Tibial nerve (tissue), 4 donors: ENCODE measurements at regions not wholly inside any gene's neighbourhood (a gene's known extent, or its start where the extent isn't known, plus 50 kb on each side); places are given as distances from the start of the nearest gene placed in this dataset.
A peak's percentile ranks its signal among the peaks of the same experiment; 100 is the strongest.

Source experiments
- DNase-seq, 2 donors: peaks; one replicate each; pipeline ENCODE4 v3.0.0-alpha.2; 2019; ENCODE audit warnings: low spot score in 2 of 2
- H3K27ac ChIP-seq, 4 donors: fragments of 200-600 bp; sonication (generic) in 3 of 4; one replicate each; pipeline ENCODE4 v1.5.1; 2017 to 2019; ENCODE audit warnings: mild to moderate bottlenecking in 1 of 4
- H3K27me3 ChIP-seq, 2 donors: fragments of 200-600 bp; sonication (generic) in 1 of 2; one replicate each; pipeline versions ENCODE4 v1.5.1 to v1.6.0; 2017 to 2019
- H3K36me3 ChIP-seq, 3 donors: fragments of 200-600 bp; sonication (generic); one replicate each; pipeline ENCODE4 v1.5.1; 2018 to 2019
- H3K4me1 ChIP-seq, 4 donors: fragments of 200-600 bp; sonication (generic) in 3 of 4; one replicate each; pipeline ENCODE4 v1.5.1; 2017 to 2019
- H3K4me3 ChIP-seq, 4 donors: fragments of 200-600 bp; sonication (generic) in 3 of 4; one replicate each; pipeline ENCODE4 v1.5.1; 2017 to 2019; ENCODE audit warnings: mild to moderate bottlenecking in 1 of 4, moderate library complexity in 1 of 4
- H3K9me3 ChIP-seq, 4 donors: fragments of 200-600 bp; sonication (generic) in 3 of 4; one replicate each; pipeline ENCODE4 v1.5.1; 2017 to 2019
- EP300 ChIP-seq, 2 donors: sonication (generic); formaldehyde crosslinking; IDR thresholded peaks; one replicate each; pipeline ENCODE4 v1.6.1; 2017; ENCODE audit warnings: antibody characterized with exemption in 2 of 2, mild to moderate bottlenecking in 1 of 2
- POLR2A ChIP-seq, 2 donors: fragments of 450-650 bp; IDR thresholded peaks; one replicate each; pipeline ENCODE4 v1.6.1; 2017; ENCODE audit warnings: antibody characterized with exemption in 2 of 2, mild to moderate bottlenecking in 2 of 2, moderate library complexity in 2 of 2
- WGBS, 2 donors: methylation state at CpG; one replicate each; pipeline ENCODE4 v1.1.5; 2018; 5-methylcytosine and 5-hydroxymethylcytosine counted together
- TF ChIP-seq, protein P1 (sequence below), 5 experiments: fragments of 200-600 bp in 3 of 5; fragments of 450-650 bp in 2 of 5; sonication (generic) in 3 of 5; IDR thresholded peaks; one replicate each; pipeline ENCODE4 v1.5.1; 2016 to 2019; ENCODE audit warnings: antibody characterized with exemption in 5 of 5, mild to moderate bottlenecking in 3 of 5, moderate library complexity in 2 of 5

DNA sequence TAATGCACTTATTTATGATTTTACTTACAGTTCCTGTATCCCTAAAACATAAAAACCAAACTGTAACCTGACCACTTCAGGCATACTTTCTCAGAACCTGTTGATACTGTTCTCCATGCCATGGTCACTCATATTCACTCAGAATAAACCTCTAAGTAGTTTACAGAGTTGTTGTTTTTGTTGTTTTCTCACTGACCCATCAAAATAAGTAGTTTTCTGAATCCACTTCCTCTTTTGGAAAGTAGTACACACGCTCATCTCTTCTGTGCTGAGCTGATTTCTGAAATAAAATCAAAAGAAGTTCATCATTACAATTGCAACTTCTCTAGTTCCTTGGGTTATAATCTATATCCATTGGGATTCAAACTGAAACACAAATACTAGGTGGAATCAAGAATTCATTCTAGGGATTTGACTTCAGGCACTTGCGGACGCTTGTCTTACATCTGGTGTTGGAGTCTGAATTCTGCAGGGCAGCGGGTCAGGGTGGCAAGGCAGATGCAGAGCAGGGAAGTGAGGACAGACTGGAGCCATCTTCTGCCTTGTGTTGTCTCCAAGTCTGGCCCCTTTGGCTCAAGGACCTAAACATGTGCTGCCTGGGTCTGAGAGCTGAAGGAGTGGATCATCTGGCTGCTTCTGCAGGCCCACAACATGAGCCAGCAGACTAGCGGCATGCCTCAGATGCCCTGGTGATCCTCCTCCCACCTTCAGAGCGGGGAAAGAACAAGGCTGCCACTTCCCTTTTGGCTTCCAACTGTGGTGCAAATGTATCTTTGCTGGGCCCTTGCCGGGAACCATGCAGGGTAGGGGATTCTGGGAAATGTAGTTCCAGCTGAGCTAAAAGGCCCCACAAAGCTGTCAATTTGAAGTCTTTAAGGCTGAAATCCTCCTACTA lies 167.9 kb upstream of the MYLIP start:
- H3K4me3 ChIP-seq: no peak overlapping the region
- no peak for TF ChIP-seq EP300 (IDR thresholded peaks at IDR 0.05)
- TF ChIP-seq, protein P1, sequence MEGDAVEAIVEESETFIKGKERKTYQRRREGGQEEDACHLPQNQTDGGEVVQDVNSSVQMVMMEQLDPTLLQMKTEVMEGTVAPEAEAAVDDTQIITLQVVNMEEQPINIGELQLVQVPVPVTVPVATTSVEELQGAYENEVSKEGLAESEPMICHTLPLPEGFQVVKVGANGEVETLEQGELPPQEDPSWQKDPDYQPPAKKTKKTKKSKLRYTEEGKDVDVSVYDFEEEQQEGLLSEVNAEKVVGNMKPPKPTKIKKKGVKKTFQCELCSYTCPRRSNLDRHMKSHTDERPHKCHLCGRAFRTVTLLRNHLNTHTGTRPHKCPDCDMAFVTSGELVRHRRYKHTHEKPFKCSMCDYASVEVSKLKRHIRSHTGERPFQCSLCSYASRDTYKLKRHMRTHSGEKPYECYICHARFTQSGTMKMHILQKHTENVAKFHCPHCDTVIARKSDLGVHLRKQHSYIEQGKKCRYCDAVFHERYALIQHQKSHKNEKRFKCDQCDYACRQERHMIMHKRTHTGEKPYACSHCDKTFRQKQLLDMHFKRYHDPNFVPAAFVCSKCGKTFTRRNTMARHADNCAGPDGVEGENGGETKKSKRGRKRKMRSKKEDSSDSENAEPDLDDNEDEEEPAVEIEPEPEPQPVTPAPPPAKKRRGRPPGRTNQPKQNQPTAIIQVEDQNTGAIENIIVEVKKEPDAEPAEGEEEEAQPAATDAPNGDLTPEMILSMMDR (IDR thresholded peaks at IDR 0.05): no peak
- TF ChIP-seq POLR2A (IDR thresholded peaks at IDR 0.05): no peak
- no peaks in the 10 kb centered on the region for H3K27me3 ChIP-seq
- no peaks in the 10 kb centered on the region for H3K9me3 ChIP-seq
- no peak for DNase-seq
- H3K27ac ChIP-seq: no peak overlapping the region
- H3K4me1 ChIP-seq: peaks cover 0 to 15% (median 0%) of the 10 kb centered on the region in 4 donors
- 69 to 72% methylated on average over 7 of the region's 7 CpGs for WGBS, 2 donors
- no peaks in the 10 kb centered on the region for H3K36me3 ChIP-seq

DNA sequence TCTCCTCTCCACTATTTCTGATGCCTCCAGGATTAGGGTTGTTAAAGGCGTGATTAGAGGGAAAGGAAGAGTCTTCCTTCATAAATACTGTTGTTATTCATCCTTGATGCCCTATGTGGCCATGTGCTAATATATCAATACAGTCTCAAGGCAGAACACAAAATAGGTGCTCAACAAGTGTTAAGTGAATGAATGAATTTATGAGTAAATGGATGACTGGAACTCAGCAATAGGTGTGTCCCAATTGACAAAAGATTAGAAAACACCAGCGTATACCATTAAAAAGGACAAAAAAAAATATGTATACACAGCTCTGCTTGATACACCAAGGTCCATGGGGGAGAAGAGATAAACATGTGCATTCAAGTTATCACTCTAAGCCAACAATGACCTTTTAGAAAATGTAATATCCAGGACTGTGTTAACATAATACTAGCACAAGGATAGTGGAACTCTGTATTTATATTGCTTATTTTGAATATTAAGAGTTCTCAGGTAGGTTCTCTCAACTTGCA lies 171.2 kb upstream of the MYLIP start:
- Histone ChIP-seq H3K27me3 (no peaks in the 10 kb centered on the region), H3K27ac (no peak overlapping the region), H3K36me3 (no peaks in the 10 kb centered on the region), H3K9me3 (no peaks in the 10 kb centered on the region), H3K4me1 (peaks cover 0 to 23% (median 0%) of the 10 kb centered on the region in 4 donors), H3K4me3 (no peak overlapping the region)
- no peak for TF ChIP-seq EP300 (IDR thresholded peaks at IDR 0.05)
- TF ChIP-seq, protein P1 (IDR thresholded peaks at IDR 0.05): no peak
- no peak for TF ChIP-seq POLR2A (IDR thresholded peaks at IDR 0.05)
- no peak for DNase-seq
- 90 to 97% methylated on average over 2 of the region's 2 CpGs for WGBS, 2 donors

DNA sequence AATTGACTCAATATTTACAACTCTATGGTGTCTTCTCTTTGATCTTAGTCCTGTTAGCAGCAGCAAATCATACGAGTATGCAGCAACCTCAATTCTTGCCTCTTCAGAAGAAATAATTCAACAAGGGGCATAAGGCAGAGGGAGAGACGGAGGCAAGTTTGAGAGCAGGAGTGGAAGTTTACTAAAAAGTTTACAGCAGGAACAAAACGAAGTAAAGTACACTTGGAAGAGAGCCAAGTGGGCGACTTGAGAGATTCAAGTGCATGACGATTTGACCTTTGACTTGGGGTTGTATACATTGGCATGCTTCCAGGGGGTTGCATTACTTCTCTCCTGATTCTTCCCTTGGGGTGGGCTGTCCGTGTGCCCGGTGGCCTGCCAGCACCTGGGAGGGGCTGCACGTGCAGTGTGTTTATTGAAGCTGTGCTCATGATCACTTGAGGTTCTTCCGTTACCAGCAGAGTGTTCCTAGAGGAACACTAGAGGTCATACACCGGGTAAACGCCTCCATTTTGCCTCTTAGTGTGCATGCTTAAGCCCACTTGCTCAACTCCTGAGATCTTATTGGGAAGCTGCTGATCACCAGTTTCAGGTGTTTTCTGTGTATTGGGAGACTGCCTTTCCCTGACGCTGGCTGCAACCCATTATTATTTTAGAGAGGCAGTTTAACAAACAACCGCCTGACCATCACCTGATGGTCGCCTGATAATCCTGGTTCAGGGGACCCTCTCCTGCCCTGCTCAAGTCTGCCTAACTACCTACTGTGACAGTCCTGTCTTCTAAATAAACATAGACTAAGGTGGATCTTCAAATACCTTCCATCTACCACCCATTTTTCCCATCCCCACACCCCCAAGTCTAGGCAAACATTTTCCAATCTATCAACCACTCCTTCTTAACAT lies 172.4 kb upstream of the MYLIP start:
- peak in 1 of 2 donors; percentile 50 for TF ChIP-seq EP300 (IDR thresholded peaks at IDR 0.05)
- TF ChIP-seq, protein P1 (IDR thresholded peaks at IDR 0.05): no peak
- Histone ChIP-seq H3K27ac (no peak overlapping the region), H3K4me3 (no peak overlapping the region), H3K9me3 (no peaks in the 10 kb centered on the region), H3K36me3 (no peaks in the 10 kb centered on the region), H3K27me3 (no peaks in the 10 kb centered on the region), H3K4me1 (peaks cover 0 to 20% (median 0%) of the 10 kb centered on the region in 4 donors)
- 40% methylated on average over 14 of the region's 14 CpGs for WGBS, 2 donors
- peak; percentile 41 to 55 for DNase-seq

DNA sequence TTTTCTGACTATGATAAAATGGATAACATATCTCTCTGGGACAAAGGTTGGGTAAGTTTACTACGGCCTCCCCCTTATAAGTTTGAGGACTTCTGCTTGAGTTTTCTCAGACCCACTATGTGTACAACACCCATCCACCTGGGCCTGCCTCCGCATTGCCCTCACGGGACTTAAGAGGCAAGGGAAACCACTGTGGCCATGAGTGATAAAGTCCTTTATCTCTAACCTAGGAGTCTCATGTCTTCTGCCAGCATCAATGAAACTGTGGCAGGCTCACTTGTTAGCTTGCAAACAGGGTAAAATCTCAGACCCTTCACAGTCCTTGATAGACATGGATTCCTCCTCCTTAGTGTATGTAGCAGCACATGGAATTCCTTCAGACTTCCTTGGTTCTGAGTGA lies 173.4 kb upstream of the MYLIP start:
- Histone ChIP-seq H3K4me1 (peaks cover 0 to 19% (median 0%) of the 10 kb centered on the region in 4 donors), H3K27ac (no peak overlapping the region), H3K4me3 (no peak overlapping the region), H3K27me3 (no peaks in the 10 kb centered on the region), H3K36me3 (no peaks in the 10 kb centered on the region), H3K9me3 (no peaks in the 10 kb centered on the region)
- no peak for TF ChIP-seq EP300 (IDR thresholded peaks at IDR 0.05)
- TF ChIP-seq, protein P1 (IDR thresholded peaks at IDR 0.05): no peak
- TF ChIP-seq POLR2A (IDR thresholded peaks at IDR 0.05): no peak
- WGBS, 2 donors: 85 to 93% methylated on average over 3 of the region's 3 CpGs
- DNase-seq: no peak
